Fibroblast of lung (primary cell): ENCODE measurements at regions not wholly inside any gene's neighbourhood (a gene's known extent, or its start where the extent isn't known, plus 50 kb on each side); places are given as distances from the start of the nearest gene placed in this dataset.

ENCODE experiments used
- CTCF ChIP-seq, 2 donors: IDR thresholded peaks in 1 of 2; conservative IDR thresholded peaks in 1 of 2; 1 replicate in 1 of 2; 2 replicates in 1 of 2; pipeline ENCODE4 v1.5.1; 2011 to 2012; ENCODE audit warnings: low read length in 2 of 2, control low read depth in 1 of 2, inconsistent platforms in 1 of 2, low read depth in 1 of 2, mild to moderate bottlenecking in 1 of 2
- EZH2 ChIP-seq: IDR thresholded peaks from 2 replicates; pipeline ENCODE4 v1.5.1; 2012; ENCODE audit warnings: low read length, control low read depth, mild to moderate bottlenecking; ENCODE audit errors: missing control alignments

- no peak for TF ChIP-seq CTCF (conservative IDR thresholded peaks at IDR 0.05 in 1 of 2, IDR thresholded peaks at IDR 0.05 in 1 of 2; ENCODE audit: low read depth in 1 of 2, low read length in 2 of 2)
- TF ChIP-seq EZH2: no peak
These were observed 153.3 kb upstream of the ZSWIM2 start for GRCh38 chr2:187002242-187002641.
